ENCODE measurements at regions not wholly inside any gene's neighbourhood (a gene's known extent, or its start where the extent isn't known, plus 50 kb on each side); places are given as distances from the start of the nearest gene placed in this dataset.

- Mint-ChIP-seq H3K27ac (no peak overlapping the region), H3K4me3 (no peak overlapping the region), H3K4me1 (no peaks in the 10 kb centered on the region), H3K27me3 (ENCODE audit: low read depth) (no peaks in the 10 kb centered on the region), H3K36me3 (ENCODE audit: insufficient read depth in 1 of 3, low read depth in 3 of 3) (no peaks in the 10 kb centered on the region), H3K9me3 (no peaks in the 10 kb centered on the region)
- H3K23ac ChIP-seq (ENCODE audit: insufficient read length, low read depth, low read length) = no peak overlapping the region
- no peak overlapping the region for H2BK12ac ChIP-seq (ENCODE audit: insufficient read length, low read depth, low read length)
- H3K4me1 ChIP-seq (ENCODE audit: insufficient read depth, low read length) = no peaks in the 10 kb centered on the region
- no peaks in the 10 kb centered on the region for H3K79me2 ChIP-seq (ENCODE audit: insufficient read depth, low read length)
- no peak overlapping the region for H3K14ac ChIP-seq (ENCODE audit: insufficient read depth, low read length)
- no peak overlapping the region for H4K8ac ChIP-seq (replicated peaks; ENCODE audit: insufficient read length, low read depth, low read length)
- TF ChIP-seq, protein P1, sequence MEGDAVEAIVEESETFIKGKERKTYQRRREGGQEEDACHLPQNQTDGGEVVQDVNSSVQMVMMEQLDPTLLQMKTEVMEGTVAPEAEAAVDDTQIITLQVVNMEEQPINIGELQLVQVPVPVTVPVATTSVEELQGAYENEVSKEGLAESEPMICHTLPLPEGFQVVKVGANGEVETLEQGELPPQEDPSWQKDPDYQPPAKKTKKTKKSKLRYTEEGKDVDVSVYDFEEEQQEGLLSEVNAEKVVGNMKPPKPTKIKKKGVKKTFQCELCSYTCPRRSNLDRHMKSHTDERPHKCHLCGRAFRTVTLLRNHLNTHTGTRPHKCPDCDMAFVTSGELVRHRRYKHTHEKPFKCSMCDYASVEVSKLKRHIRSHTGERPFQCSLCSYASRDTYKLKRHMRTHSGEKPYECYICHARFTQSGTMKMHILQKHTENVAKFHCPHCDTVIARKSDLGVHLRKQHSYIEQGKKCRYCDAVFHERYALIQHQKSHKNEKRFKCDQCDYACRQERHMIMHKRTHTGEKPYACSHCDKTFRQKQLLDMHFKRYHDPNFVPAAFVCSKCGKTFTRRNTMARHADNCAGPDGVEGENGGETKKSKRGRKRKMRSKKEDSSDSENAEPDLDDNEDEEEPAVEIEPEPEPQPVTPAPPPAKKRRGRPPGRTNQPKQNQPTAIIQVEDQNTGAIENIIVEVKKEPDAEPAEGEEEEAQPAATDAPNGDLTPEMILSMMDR (conservative IDR thresholded peaks at IDR 0.05) = no peak
- no peaks in the 10 kb centered on the region for H4K20me1 ChIP-seq (ENCODE audit: control insufficient read depth, insufficient read depth, insufficient read length)
- H3K4ac ChIP-seq (ENCODE audit: low read depth, low read length) = no peak overlapping the region
- no CpG with 5 or more reads among the region's 2 CpGs for whole genome bisulfite sequencing (ENCODE audit: extremely low coverage, insufficient read length, low lambda C conversion rate)
- H3K18ac ChIP-seq (ENCODE audit: insufficient read length, low read depth, low read length) = no peak overlapping the region
- no peaks in the 10 kb centered on the region for H3K27me3 ChIP-seq (ENCODE audit: insufficient read depth, low read length)
- H2AFZ ChIP-seq (ENCODE audit: low read length) = no peak overlapping the region
- no peak overlapping the region for H3K56ac ChIP-seq (ENCODE audit: insufficient read length, low read depth, low read length)
- H2BK5ac ChIP-seq (ENCODE audit: insufficient read length, low read length) = no peak overlapping the region
- no peaks in the 10 kb centered on the region for H3K79me1 ChIP-seq (ENCODE audit: insufficient read depth, low read depth, low read length, poor library complexity, severe bottlenecking)
- no peak overlapping the region for H4K5ac ChIP-seq (ENCODE audit: insufficient read length, low read depth, low read length)
- no peak overlapping the region for H3K9ac ChIP-seq (ENCODE audit: extremely low read depth, insufficient read length, low read length)
- no peak overlapping the region for H4K91ac ChIP-seq (ENCODE audit: insufficient read length, low read depth, low read length)
- no peak overlapping the region for H2BK20ac ChIP-seq (ENCODE audit: low read depth, low read length, poor library complexity, severe bottlenecking)
- DNase-seq = no peak
- H2AK5ac ChIP-seq (ENCODE audit: insufficient read length, low read length) = no peak overlapping the region
- no peak overlapping the region for H2BK15ac ChIP-seq (ENCODE audit: low read depth, low read length)
- H2BK120ac ChIP-seq (ENCODE audit: low read depth, low read length, poor library complexity, severe bottlenecking) = no peak overlapping the region
- H3K4me2 ChIP-seq (ENCODE audit: insufficient read depth, insufficient read length, low read length) = no peak overlapping the region
- H3T11ph ChIP-seq (ENCODE audit: low read length) = no peak overlapping the region
- H3K9me3 ChIP-seq (ENCODE audit: control insufficient read depth, low read depth, low read length) = no peaks in the 10 kb centered on the region
- H3K27ac ChIP-seq (ENCODE audit: insufficient read length, low read depth, low read length) = no peak overlapping the region
- H3K23me2 ChIP-seq (ENCODE audit: insufficient read length, low read depth, low read length, poor library complexity, severe bottlenecking) = no peaks in the 10 kb centered on the region
Observed at GRCh38 chr6:22432060-22432459, 135.2 kb upstream of the PRL start.
